Nephron progenitor cell (in vitro differentiated cells): ENCODE measurements at regions not wholly inside any gene's neighbourhood (a gene's known extent, or its start where the extent isn't known, plus 50 kb on each side); places are given as distances from the start of the nearest gene placed in this dataset.

ENCODE experiments used
- DNase-seq: peaks from one replicate; pipeline ENCODE4 v3.0.0; 2021
- H3K27ac Mint-ChIP-seq: 2 replicates; pipeline ENCODE4 v1.8.0; 2021; ENCODE audit warnings: mild to moderate bottlenecking, moderate library complexity, mixed read lengths
- H3K27me3 Mint-ChIP-seq: 2 replicates; pipeline ENCODE4 v1.8.0; 2021; ENCODE audit warnings: mild to moderate bottlenecking, low read depth, mixed read lengths; ENCODE audit not compliant: poor library complexity
- H3K36me3 Mint-ChIP-seq: 2 replicates; pipeline ENCODE4 v1.8.0; 2021; ENCODE audit warnings: low read depth, mixed read lengths
- H3K4me1 Mint-ChIP-seq: 2 replicates; pipeline ENCODE4 v1.8.0; 2021; ENCODE audit warnings: mixed read lengths
- H3K4me3 Mint-ChIP-seq: 2 replicates; pipeline ENCODE4 v1.8.0; 2021; ENCODE audit warnings: mild to moderate bottlenecking, moderate library complexity, mixed read lengths
- H3K9me3 Mint-ChIP-seq: 2 replicates; pipeline ENCODE4 v1.8.0; 2021; ENCODE audit warnings: mild to moderate bottlenecking, moderate library complexity, mixed read lengths
- TF ChIP-seq, protein P1 (sequence below): fragments of 200-600 bp; sonication (generic); IDR thresholded peaks from 2 replicates; pipeline ENCODE4 v1.5.0; 2021; ENCODE audit warnings: antibody characterized with exemption

DNA sequence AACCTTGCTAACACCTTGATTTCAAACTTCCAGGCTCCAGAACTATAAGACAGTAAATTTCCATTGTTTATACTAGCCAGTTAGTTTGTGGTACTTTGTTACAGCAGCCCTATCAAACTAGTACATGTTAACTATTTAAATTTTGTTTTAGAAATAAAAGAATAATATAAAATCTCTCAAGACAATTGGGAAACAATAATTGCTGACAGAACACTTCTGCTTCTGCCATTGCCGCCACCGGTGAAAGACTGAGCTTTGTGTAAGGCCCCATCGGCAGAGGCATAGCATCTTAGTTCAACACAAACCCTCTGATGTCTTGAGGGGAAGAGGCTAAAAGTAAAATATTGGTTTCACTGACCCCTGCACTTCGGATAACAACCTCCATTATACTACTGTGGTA is 1607.1 kb upstream of the SEL1L start:
- H3K9me3 Mint-ChIP-seq = no peaks in the 10 kb centered on the region
- no peaks in the 10 kb centered on the region for H3K36me3 Mint-ChIP-seq
- TF ChIP-seq, protein P1, sequence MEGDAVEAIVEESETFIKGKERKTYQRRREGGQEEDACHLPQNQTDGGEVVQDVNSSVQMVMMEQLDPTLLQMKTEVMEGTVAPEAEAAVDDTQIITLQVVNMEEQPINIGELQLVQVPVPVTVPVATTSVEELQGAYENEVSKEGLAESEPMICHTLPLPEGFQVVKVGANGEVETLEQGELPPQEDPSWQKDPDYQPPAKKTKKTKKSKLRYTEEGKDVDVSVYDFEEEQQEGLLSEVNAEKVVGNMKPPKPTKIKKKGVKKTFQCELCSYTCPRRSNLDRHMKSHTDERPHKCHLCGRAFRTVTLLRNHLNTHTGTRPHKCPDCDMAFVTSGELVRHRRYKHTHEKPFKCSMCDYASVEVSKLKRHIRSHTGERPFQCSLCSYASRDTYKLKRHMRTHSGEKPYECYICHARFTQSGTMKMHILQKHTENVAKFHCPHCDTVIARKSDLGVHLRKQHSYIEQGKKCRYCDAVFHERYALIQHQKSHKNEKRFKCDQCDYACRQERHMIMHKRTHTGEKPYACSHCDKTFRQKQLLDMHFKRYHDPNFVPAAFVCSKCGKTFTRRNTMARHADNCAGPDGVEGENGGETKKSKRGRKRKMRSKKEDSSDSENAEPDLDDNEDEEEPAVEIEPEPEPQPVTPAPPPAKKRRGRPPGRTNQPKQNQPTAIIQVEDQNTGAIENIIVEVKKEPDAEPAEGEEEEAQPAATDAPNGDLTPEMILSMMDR = no peak
- H3K4me3 Mint-ChIP-seq = no peak overlapping the region
- H3K27me3 Mint-ChIP-seq = no peaks in the 10 kb centered on the region
- no peak for DNase-seq
- peaks cover 6% of the 10 kb centered on the region for H3K4me1 Mint-ChIP-seq
- H3K27ac Mint-ChIP-seq = no peak overlapping the region

DNA sequence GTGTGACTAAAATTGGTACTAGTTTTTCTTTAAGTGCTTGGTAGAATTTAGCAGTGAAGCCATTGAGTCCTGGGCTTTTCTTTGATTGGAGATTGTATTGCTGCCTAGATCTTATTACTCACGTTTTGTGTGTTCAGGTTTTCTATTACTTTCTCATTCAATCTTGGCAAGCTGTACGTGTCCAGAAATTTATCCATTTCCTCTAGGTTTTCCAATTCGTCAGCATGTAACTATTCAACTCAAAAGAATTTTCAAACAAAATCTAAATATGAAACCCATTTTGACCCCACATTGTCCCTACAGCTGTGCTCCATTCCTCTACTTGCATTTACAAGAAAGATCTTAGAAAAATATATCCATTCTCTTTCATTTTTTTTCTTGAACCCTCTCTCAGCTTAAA is 1613.4 kb upstream of the SEL1L start:
- peaks cover 3% of the 10 kb centered on the region for H3K27me3 Mint-ChIP-seq
- H3K4me1 Mint-ChIP-seq = no peaks in the 10 kb centered on the region

DNA sequence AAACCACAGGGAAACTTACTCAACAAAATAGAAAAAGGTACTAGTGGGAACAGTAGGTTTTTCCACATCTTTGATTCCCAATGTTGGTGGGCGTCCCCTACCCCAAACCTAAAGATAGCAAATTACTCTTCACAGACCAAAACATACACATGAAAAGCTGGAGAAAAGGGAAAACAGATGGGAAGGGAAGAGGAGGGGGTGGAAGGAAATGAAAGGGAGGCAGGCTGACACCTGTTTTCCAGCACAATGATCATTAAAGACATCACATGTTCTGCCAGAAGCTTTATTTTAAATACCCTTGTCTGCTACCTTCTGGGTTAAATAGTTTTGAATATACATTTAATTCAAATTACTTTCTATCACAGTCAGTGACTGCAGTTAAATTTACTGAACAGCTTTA is 1617.9 kb upstream of the SEL1L start:
- DNase-seq = no peak
- TF ChIP-seq, protein P1 = no peak
- H3K36me3 Mint-ChIP-seq = no peaks in the 10 kb centered on the region
- H3K4me1 Mint-ChIP-seq = no peaks in the 10 kb centered on the region
- H3K27me3 Mint-ChIP-seq = peaks cover 3% of the 10 kb centered on the region
- H3K27ac Mint-ChIP-seq = no peak overlapping the region
- no peaks in the 10 kb centered on the region for H3K9me3 Mint-ChIP-seq
- no peak overlapping the region for H3K4me3 Mint-ChIP-seq

More for the DNA sequence above, 1613.4 kb upstream of the SEL1L start:
- H3K9me3 Mint-ChIP-seq = no peaks in the 10 kb centered on the region
- H3K27ac Mint-ChIP-seq = no peak overlapping the region
- TF ChIP-seq, protein P1 = no peak
- no peak overlapping the region for H3K4me3 Mint-ChIP-seq
- no peaks in the 10 kb centered on the region for H3K36me3 Mint-ChIP-seq
- no peak for DNase-seq

DNA sequence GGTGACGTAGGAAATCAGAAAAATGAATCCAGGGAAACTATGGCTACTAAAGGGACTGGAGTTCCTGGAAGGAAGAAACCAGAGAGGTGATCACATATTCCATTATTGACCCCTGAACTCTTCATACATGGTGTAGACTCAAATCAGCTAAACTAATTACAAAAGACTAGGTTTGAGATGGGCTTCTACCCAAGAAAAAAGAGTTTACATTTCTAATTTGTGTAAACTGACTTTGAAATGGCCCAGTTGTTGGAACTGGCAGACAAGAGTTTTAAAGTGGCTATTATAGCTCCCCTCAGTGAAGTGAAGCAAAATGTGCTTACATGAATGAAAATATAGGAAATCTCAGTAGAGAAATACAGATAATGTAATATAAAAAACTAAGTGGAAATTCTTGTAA is 1619.4 kb upstream of the SEL1L start:
- TF ChIP-seq, protein P1 = no peak
- peaks cover 3% of the 10 kb centered on the region for H3K27me3 Mint-ChIP-seq
- no peak overlapping the region for H3K4me3 Mint-ChIP-seq
- no peaks in the 10 kb centered on the region for H3K36me3 Mint-ChIP-seq
- no peak for DNase-seq
- H3K27ac Mint-ChIP-seq = no peak overlapping the region
- H3K4me1 Mint-ChIP-seq = no peaks in the 10 kb centered on the region
- H3K9me3 Mint-ChIP-seq = no peaks in the 10 kb centered on the region

DNA sequence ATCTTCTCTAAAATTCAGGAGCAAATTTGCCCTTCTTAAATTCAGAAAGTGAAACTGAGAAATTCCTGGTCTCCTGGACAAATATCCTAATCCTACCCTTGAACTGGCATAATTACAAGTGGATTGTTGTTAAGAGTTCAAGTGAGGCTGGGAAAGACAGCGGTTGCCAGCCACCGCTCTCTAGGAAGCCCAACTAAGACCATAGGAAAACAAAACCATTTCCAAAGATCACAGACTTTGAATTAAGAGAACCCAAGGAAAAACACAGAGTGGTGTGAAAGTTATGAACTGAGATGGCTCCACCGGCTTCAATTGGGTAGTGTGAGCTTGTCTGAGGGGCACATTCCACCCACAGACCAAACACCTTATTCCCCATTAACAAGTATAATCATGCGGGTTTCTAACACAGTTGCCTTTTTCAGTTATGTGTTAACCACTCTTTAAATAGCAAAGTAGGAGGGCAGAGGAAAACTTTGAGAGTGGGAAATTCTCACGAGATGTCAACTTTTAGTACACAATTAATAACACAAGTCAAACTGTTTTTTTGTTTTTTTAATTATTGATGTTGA is 1628.8 kb upstream of the SEL1L start:
- no peaks in the 10 kb centered on the region for H3K36me3 Mint-ChIP-seq
- DNase-seq = no peak
- H3K4me1 Mint-ChIP-seq = no peaks in the 10 kb centered on the region
- H3K27ac Mint-ChIP-seq = no peak overlapping the region
- TF ChIP-seq, protein P1 = no peak
- H3K4me3 Mint-ChIP-seq = no peak overlapping the region
- H3K9me3 Mint-ChIP-seq = no peaks in the 10 kb centered on the region
- no peaks in the 10 kb centered on the region for H3K27me3 Mint-ChIP-seq

DNA sequence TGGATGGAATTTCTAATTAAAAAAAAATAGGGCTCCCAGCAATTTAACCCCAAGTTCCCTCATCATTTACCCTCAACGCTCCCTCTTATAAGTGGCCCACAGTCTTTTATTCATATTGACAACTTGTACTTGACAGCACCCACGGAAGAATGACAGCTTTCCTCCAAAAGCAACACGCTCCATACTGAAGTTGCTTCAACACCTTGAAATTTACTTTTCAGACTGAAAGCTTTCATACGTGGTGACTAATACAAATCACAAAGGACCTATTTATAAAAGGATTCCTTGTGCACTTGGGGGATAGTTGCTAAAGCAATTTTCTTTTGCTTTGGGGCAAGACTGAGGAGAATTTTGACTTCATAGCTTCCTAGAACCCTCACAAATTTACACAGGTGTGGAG is 1629.4 kb upstream of the SEL1L start:
- Mint-ChIP-seq H3K36me3 (no peaks in the 10 kb centered on the region), H3K27ac (no peak overlapping the region), H3K27me3 (peaks cover 2% of the 10 kb centered on the region), H3K4me3 (no peak overlapping the region), H3K9me3 (no peaks in the 10 kb centered on the region), H3K4me1 (no peaks in the 10 kb centered on the region)
- no peak for DNase-seq
- TF ChIP-seq, protein P1 = no peak
